Activated naive CD8-positive, alpha-beta T cell treated with anti-CD3 and anti-CD28 coated beads, Interleukin-2, amount 10 ng/mL, durations not matched to agents 7 days and 5 days (primary cell): ENCODE measurements at regions not wholly inside any gene's neighbourhood (a gene's known extent, or its start where the extent isn't known, plus 50 kb on each side); places are given as distances from the start of the nearest gene placed in this dataset.

Source experiments
- ATAC-seq: fragments of 150-1000 bp; cut with Tn5 transposase; one replicate; pipeline ENCODE4 v1.10.0; 2021; ENCODE audit warnings: low read depth, moderate library complexity
- POLR2A ChIA-PET: fragments of 350-600 bp; sonication (Branson Sonifier 250); formaldehyde crosslinking; loops from one replicate; lab custom pipeline; 2021; ENCODE audit warnings: antibody characterized with exemption; lab: Charles Lee
- DNase-seq: peaks from one replicate; pipeline ENCODE4 v3.0.0; 2021
- H3K27ac Mint-ChIP-seq: one replicate; pipeline ENCODE4 v1.8.0; 2022; ENCODE audit warnings: mild to moderate bottlenecking, mixed read lengths
- H3K27me3 Mint-ChIP-seq: one replicate; pipeline ENCODE4 v1.8.0; 2022; ENCODE audit warnings: mild to moderate bottlenecking, moderate library complexity, mixed read lengths
- H3K36me3 Mint-ChIP-seq: one replicate; pipeline ENCODE4 v1.8.0; 2021; ENCODE audit warnings: mild to moderate bottlenecking, mixed read lengths
- H3K4me1 Mint-ChIP-seq: one replicate; pipeline ENCODE4 v1.8.0; 2021; ENCODE audit warnings: mixed read lengths
- H3K4me3 Mint-ChIP-seq: one replicate; pipeline ENCODE4 v1.8.0; 2022; ENCODE audit warnings: mild to moderate bottlenecking, moderate library complexity, mixed read lengths
- H3K9me3 Mint-ChIP-seq: one replicate; pipeline ENCODE4 v1.8.0; 2021; ENCODE audit warnings: mixed read lengths

DNA sequence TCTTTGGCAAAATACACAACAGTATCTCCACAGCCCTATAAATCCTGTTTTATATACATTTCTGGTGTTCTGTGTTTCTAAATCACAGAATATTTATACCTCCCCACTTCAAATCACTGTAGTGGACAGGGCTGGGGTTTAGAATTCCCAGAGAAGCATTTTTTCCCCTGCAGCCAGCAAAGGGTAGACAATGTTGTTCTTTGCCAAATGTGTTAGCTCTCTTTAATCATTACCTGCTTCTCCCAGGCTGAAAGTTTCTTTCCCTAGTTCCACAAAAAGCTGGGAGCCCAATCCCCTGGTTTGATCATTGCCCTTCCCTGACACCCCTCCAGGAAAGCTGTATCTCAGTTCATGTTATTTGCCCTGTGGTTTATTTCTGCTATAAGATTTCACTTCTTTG lies 520.0 kb upstream of the SPHKAP start:
- DNase-seq (no peak), ATAC-seq (no peak)
- Mint-ChIP-seq H3K9me3 (peaks cover 3% of the 10 kb centered on the region), H3K27me3 (no peaks in the 10 kb centered on the region), H3K27ac (no peak overlapping the region), H3K4me3 (no peak overlapping the region), H3K4me1 (no peaks in the 10 kb centered on the region), H3K36me3 (no peaks in the 10 kb centered on the region)
- POLR2A ChIA-PET = no interaction called here

DNA sequence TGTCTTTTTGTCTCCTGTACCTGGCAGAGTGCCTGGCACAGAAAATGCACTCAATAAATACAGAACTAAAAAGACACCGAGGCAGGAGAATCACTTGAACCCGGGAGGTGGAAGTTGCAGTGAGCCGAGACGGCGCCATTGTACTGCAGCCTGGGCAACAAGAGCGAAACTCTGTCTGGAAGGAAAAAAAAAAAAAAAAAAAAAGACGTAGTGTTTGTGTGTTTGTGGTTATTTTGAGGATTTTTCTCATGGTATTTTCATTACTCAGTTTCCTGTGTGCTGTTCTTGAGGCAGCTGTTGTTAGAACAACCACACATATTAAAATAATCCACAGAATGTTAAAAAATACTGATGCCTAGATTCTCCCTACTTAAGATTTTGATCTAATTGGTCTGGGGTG lies 519.2 kb upstream of the SPHKAP start:
- Mint-ChIP-seq H3K4me3 (no peak overlapping the region), H3K4me1 (no peaks in the 10 kb centered on the region), H3K27ac (no peak overlapping the region), H3K36me3 (no peaks in the 10 kb centered on the region), H3K9me3 (peaks cover 3% of the 10 kb centered on the region), H3K27me3 (no peaks in the 10 kb centered on the region)
- no peak for DNase-seq
- no peak for ATAC-seq
- POLR2A ChIA-PET = no interaction called here

DNA sequence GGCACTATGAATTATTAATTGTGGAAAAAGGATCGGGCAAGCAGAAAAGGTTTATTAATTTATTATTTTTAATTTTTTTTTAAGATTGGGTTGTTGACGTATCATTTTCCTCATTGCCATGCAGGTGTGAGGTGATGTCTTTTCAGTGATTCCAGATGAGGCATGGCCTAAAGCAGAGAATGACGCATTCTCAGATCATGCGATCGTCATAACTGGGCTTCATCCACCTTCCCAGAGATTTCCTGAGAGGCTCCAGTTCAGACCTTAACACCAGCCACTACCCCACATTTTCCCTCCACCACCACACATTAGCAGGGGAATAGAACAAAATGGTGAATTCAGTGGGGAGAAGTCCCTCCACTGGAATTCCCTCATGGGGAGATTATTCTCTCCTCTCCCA lies 518.4 kb upstream of the SPHKAP start:
- H3K9me3 Mint-ChIP-seq = peaks cover 3% of the 10 kb centered on the region
- ATAC-seq (no peak), DNase-seq (no peak)
- no peaks in the 10 kb centered on the region for H3K4me1 Mint-ChIP-seq
- H3K36me3 Mint-ChIP-seq = no peaks in the 10 kb centered on the region
- no peak overlapping the region for H3K4me3 Mint-ChIP-seq
- no peak overlapping the region for H3K27ac Mint-ChIP-seq
- POLR2A ChIA-PET = no interaction called here
- H3K27me3 Mint-ChIP-seq = no peaks in the 10 kb centered on the region

DNA sequence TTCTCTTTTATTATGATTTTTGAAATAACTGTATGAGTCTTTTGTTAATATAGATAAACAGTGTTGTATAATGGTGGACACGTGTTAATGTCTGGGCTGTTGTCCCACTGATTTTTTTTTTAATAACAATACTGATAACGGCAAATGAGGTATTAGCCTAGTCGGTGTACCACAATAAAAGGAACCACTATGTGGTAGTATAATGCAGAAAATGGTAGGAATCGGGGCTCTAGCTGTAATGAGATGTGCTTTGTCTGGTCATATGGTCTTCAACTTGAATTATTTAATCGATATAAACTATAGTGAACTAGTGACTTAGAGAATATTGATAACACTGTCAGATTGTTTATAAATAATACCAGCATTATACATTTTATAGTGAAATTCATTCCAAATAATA lies 517.9 kb upstream of the SPHKAP start:
- POLR2A ChIA-PET = no interaction called here
- no peaks in the 10 kb centered on the region for H3K27me3 Mint-ChIP-seq
- DNase-seq = no peak

DNA sequence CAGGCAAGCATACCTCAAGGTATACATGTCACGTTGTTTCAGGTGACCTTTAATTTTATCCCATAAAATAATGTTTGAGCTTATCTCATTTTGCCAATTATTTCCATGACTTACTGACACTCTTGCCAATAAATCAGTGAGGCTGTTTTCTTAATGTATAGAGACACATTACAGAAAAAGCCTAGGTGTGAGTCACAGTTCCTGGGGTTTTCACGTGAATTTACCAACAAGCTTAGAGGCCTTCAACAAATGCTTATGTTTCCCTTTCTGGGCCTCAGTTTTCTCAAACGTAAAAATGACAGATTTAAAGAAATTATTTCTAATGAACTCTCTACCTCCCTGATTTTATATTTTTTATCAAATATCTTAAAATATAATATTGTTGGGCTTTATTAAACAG lies 517.5 kb upstream of the SPHKAP start:
- DNase-seq = no peak
- POLR2A ChIA-PET = no interaction called here
- H3K27me3 Mint-ChIP-seq = no peaks in the 10 kb centered on the region
- no peaks in the 10 kb centered on the region for H3K36me3 Mint-ChIP-seq
- H3K9me3 Mint-ChIP-seq = peaks cover 3% of the 10 kb centered on the region
- no peak overlapping the region for H3K27ac Mint-ChIP-seq
- H3K4me1 Mint-ChIP-seq = no peaks in the 10 kb centered on the region
- H3K4me3 Mint-ChIP-seq = no peak overlapping the region
- no peak for ATAC-seq

More for the DNA sequence above, 517.9 kb upstream of the SPHKAP start:
- no peak for ATAC-seq
- peaks cover 3% of the 10 kb centered on the region for H3K9me3 Mint-ChIP-seq
- H3K27ac Mint-ChIP-seq = no peak overlapping the region
- H3K36me3 Mint-ChIP-seq = no peaks in the 10 kb centered on the region
- no peaks in the 10 kb centered on the region for H3K4me1 Mint-ChIP-seq
- no peak overlapping the region for H3K4me3 Mint-ChIP-seq

DNA sequence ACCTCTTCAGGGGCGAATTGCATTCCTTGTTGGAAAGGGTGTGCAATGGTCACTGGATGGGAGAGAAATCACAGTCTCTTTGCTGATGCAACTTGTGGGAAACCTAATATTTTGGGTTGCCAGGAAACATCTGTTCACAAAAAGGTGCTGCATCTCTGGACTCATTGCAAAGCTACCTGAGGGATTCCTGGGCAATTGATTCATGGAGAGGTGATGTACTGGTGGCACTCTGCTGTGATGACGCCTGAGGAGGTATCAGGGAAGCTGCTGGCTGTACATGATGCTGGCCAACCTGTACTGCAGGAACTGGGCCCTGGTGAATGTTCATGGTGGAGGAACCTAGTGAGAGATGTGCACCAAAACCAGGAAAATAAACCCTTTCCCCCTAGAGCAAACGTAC lies 516.0 kb upstream of the SPHKAP start:
- H3K4me1 Mint-ChIP-seq = no peaks in the 10 kb centered on the region
- DNase-seq = no peak
- no peak overlapping the region for H3K27ac Mint-ChIP-seq
- H3K9me3 Mint-ChIP-seq = peaks cover 3% of the 10 kb centered on the region
- no peak for ATAC-seq
- H3K4me3 Mint-ChIP-seq = no peak overlapping the region
- POLR2A ChIA-PET = no interaction called here
- no peaks in the 10 kb centered on the region for H3K36me3 Mint-ChIP-seq
- no peaks in the 10 kb centered on the region for H3K27me3 Mint-ChIP-seq

DNA sequence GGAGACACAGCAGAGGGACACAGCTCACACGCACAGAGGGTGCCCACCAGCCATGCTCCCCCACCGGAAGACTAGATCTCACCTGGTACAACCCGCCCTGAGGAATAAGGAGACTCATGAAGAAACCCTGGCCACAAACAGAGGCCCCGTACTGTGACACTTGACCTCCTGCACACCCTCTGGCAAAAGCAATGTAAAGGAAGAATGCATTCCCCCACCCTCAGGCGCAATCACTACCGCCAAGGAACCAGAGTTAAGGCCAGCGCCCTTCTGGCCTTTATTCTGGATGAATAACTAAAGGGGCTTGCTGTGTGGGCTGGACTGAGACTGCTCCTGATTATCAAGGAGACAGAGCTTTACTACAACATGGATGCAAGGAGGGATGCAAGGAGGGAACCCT lies 509.2 kb upstream of the SPHKAP start:
- H3K9me3 Mint-ChIP-seq = no peaks in the 10 kb centered on the region
- no peaks in the 10 kb centered on the region for H3K36me3 Mint-ChIP-seq
- H3K4me1 Mint-ChIP-seq = no peaks in the 10 kb centered on the region
- H3K27ac Mint-ChIP-seq = no peak overlapping the region
- H3K27me3 Mint-ChIP-seq = no peaks in the 10 kb centered on the region
- H3K4me3 Mint-ChIP-seq = no peak overlapping the region
- POLR2A ChIA-PET = no interaction called here
- DNase-seq (no peak), ATAC-seq (no peak)

DNA sequence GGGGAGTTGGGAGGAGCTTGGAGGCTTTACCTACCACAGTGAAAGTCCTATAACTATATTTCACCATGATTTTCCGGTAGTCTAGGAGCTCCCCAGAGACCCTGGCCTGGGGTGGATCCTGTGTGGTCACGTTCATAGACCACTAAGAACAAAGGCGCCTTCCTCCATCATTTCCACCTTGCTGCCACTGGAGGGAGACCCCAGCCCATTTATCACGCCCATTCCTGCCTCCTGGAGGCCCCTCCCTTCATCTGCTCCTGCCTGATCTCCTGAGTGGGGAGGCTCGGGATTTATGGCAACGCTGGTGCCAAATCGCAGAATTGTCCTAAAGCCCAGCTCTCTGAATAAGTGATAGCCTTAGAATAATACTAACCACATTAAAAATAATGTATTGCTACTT lies 507.6 kb upstream of the SPHKAP start:
- Mint-ChIP-seq H3K4me1 (no peaks in the 10 kb centered on the region), H3K27ac (no peak overlapping the region), H3K27me3 (no peaks in the 10 kb centered on the region), H3K4me3 (no peak overlapping the region), H3K36me3 (no peaks in the 10 kb centered on the region), H3K9me3 (no peaks in the 10 kb centered on the region)
- no peak for ATAC-seq
- DNase-seq = no peak
- POLR2A ChIA-PET = no interaction called here

DNA sequence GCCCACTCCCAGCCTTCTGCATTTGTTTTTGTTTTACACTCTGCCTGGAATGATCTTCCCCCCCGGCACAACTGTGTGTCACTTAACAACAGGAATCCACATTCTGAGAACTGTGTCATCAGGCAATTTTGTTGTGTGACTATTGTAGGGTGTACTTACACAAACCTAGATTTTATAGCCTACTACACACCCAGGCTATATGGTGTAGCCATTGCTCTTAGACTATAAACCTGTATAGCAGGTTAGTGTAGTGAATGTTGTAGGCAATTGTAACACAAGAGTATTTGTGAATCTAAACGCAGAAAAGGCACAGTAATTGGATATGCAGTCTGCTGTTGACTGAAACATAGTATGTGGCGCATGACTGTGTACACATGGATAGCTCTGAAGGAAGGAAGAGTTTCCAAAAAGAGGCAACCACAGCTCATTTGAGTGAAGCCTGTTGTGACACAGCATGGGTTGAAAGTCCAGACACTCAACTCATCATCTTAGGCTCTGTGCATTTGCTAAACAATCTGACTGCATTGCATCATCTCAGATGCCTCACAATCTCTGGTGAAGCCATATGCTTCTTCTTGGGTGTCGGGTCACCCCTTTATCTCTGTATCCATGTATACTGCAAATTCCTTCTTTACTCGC lies 506.6 kb upstream of the SPHKAP start:
- Mint-ChIP-seq H3K27ac (no peak overlapping the region), H3K9me3 (no peaks in the 10 kb centered on the region), H3K36me3 (no peaks in the 10 kb centered on the region), H3K4me3 (no peak overlapping the region), H3K27me3 (no peaks in the 10 kb centered on the region), H3K4me1 (no peaks in the 10 kb centered on the region)
- DNase-seq (no peak), ATAC-seq (no peak)
- POLR2A ChIA-PET = no interaction called here

DNA sequence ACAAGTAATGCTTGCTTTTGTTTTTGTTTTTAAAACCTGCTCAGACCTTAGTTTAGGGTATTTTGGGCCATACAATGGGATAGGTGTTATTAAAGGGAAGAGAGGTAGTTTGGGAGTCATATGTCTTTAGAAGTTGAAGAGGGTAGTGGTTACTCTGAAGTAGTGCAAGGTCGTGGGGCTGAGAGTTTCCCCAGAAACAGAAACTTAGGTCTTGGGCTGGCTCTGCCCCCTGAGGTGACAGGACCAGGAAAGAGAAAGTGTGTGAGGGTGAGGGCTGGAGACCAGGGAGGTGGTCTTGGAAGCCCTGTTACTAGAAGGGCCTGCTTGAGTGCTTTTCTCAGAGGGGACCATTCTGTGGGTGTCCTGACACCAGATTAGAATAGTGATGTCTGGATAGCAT lies 500.5 kb upstream of the SPHKAP start:
- no peaks in the 10 kb centered on the region for H3K9me3 Mint-ChIP-seq
- H3K4me1 Mint-ChIP-seq = no peaks in the 10 kb centered on the region
- no peak overlapping the region for H3K4me3 Mint-ChIP-seq
- no peaks in the 10 kb centered on the region for H3K36me3 Mint-ChIP-seq
- POLR2A ChIA-PET = no interaction called here
- H3K27me3 Mint-ChIP-seq = no peaks in the 10 kb centered on the region
- no peak for ATAC-seq
- H3K27ac Mint-ChIP-seq = no peak overlapping the region
- DNase-seq = no peak

DNA sequence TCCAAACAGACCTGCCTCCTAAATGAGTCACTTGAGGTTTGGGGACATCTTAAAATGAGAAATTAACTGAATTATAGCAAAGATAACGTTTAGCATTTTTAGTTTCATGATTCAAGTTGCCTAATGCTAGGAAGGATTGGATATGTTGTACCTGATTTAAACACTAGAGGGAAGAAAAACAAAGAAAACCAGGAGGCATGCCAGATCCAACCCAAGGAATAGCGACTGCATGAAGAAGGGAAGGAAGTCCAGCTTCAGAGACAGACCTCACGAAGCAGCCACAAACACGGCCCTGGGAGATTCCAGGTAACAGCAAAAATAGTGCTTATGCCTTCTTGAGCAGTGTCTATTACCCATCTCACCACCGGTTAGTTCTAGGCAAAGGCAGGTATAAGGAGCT lies 499.9 kb upstream of the SPHKAP start:
- DNase-seq (no peak), ATAC-seq (no peak)
- POLR2A ChIA-PET = no interaction called here
- H3K4me3 Mint-ChIP-seq = no peak overlapping the region
- no peaks in the 10 kb centered on the region for H3K36me3 Mint-ChIP-seq
- H3K27me3 Mint-ChIP-seq = no peaks in the 10 kb centered on the region
- no peaks in the 10 kb centered on the region for H3K4me1 Mint-ChIP-seq
- H3K27ac Mint-ChIP-seq = no peak overlapping the region
- no peaks in the 10 kb centered on the region for H3K9me3 Mint-ChIP-seq

DNA sequence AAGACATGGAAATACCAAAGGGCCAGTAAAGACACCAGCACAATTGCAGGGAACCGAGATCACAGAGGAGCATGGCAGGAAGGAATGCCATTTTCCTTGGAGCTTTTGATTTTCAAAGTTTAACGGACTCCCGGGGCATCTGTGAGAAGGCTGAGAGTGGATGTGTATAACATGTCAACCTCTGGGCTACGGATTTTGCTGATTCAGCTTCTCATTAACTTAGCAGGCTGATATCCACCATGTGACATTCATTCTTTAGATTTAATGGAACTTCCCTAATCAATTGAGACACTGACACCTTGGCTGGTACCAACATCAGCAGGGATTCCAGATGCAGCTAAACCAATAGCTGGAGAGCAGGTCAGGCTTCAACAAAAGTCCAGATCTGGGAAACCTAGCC lies 496.6 kb upstream of the SPHKAP start:
- Mint-ChIP-seq H3K27ac (no peak overlapping the region), H3K4me3 (no peak overlapping the region), H3K9me3 (no peaks in the 10 kb centered on the region), H3K4me1 (no peaks in the 10 kb centered on the region), H3K27me3 (no peaks in the 10 kb centered on the region), H3K36me3 (no peaks in the 10 kb centered on the region)
- DNase-seq (no peak), ATAC-seq (no peak)
- POLR2A ChIA-PET = no interaction called here

DNA sequence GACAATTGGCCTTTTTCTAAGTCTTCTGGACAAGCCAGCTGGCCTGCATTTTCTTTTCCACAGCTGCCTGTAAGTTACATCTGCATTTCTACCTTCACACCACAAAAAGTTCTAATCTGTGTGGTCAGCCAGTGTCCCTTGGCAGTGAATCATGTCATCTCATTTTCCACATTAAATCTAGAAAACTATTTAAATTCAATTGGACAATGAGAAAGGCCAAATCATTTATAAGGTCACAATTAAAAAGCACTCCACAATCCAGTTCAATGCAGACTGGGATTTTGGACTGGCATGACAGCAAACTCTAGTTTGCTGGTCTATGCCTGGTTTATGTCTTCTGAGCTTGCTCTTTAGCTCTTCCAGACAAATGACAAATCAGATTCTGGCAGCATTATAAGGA lies 494.2 kb upstream of the SPHKAP start:
- POLR2A ChIA-PET = no interaction called here

DNA sequence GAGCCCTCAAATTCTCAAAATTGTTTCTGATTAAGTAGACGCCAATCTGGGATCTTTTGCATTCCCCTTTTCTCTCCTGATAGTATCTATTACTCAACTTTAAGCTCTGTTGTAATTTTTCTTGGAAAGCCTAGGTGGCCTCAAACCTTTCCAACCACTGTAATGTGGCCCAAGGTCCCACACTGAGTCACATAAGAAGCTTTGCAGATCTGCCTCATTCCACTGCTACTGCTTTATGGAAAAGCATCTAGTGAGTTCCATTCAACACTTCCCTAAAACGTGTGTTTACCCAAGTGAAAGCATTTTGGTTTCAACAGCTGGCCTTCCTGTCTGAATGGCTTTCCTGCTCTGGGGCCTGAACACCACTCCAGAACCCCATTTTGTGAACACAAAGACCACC lies 493.6 kb upstream of the SPHKAP start:
- no peaks in the 10 kb centered on the region for H3K36me3 Mint-ChIP-seq
- ATAC-seq (no peak), DNase-seq (no peak)
- no peaks in the 10 kb centered on the region for H3K4me1 Mint-ChIP-seq
- H3K27me3 Mint-ChIP-seq = no peaks in the 10 kb centered on the region
- POLR2A ChIA-PET = no interaction called here
- no peaks in the 10 kb centered on the region for H3K9me3 Mint-ChIP-seq
- H3K27ac Mint-ChIP-seq = no peak overlapping the region
- no peak overlapping the region for H3K4me3 Mint-ChIP-seq

More for the DNA sequence above, 494.2 kb upstream of the SPHKAP start:
- Mint-ChIP-seq H3K9me3 (no peaks in the 10 kb centered on the region), H3K36me3 (no peaks in the 10 kb centered on the region), H3K27me3 (no peaks in the 10 kb centered on the region), H3K4me1 (no peaks in the 10 kb centered on the region), H3K4me3 (no peak overlapping the region), H3K27ac (no peak overlapping the region)
- DNase-seq (no peak), ATAC-seq (no peak)
